GM12865 (cell line): ENCODE measurements at regions not wholly inside any gene's neighbourhood (a gene's known extent, or its start where the extent isn't known, plus 50 kb on each side); places are given as distances from the start of the nearest gene placed in this dataset.

Experiments used
- DNase-seq: peaks from one replicate; pipeline ENCODE4 v3.0.0; 2010; ENCODE audit warnings: low read depth
- H3K4me3 ChIP-seq: 2 replicates; pipeline ENCODE4 v1.5.1; 2011; ENCODE audit warnings: mild to moderate bottlenecking, low read depth, low read length, control low read depth
- TF ChIP-seq, protein P1 (sequence below): IDR thresholded peaks from 2 replicates; pipeline ENCODE4 v1.5.1; 2011; ENCODE audit warnings: low read length, control low read depth, low read depth, inconsistent platforms; ENCODE audit not compliant: insufficient read depth; ENCODE audit errors: missing control alignments

DNA sequence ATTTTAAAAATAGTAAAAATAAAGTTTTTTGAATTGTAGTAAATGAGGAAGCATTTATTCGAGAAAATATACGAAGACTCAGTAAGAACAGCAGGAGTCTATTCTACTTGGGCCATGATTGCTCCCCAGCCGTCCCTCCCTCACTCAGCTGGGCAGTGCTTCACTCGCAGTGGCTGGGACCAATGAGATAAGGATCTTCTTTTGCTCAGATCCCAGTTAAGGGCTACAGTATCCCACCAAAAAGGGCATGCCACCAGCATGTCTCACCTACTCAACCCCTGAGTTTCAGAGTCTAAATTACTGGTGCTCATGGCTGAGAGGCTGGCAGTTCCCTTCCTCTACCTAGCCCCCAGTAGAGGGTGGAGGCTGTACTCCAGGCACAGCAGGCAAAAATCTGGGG lies 455.7 kb upstream of the PFKP start:
- DNase-seq, result no peak
- TF ChIP-seq, protein P1, sequence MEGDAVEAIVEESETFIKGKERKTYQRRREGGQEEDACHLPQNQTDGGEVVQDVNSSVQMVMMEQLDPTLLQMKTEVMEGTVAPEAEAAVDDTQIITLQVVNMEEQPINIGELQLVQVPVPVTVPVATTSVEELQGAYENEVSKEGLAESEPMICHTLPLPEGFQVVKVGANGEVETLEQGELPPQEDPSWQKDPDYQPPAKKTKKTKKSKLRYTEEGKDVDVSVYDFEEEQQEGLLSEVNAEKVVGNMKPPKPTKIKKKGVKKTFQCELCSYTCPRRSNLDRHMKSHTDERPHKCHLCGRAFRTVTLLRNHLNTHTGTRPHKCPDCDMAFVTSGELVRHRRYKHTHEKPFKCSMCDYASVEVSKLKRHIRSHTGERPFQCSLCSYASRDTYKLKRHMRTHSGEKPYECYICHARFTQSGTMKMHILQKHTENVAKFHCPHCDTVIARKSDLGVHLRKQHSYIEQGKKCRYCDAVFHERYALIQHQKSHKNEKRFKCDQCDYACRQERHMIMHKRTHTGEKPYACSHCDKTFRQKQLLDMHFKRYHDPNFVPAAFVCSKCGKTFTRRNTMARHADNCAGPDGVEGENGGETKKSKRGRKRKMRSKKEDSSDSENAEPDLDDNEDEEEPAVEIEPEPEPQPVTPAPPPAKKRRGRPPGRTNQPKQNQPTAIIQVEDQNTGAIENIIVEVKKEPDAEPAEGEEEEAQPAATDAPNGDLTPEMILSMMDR, result no peak
- no peak overlapping the region for H3K4me3 ChIP-seq

GRCh38 chr10:2610946-2611345 lies 456.4 kb upstream of the PFKP start:
- TF ChIP-seq, protein P1, result no peak
- no peak overlapping the region for H3K4me3 ChIP-seq
- no peak for DNase-seq

DNA sequence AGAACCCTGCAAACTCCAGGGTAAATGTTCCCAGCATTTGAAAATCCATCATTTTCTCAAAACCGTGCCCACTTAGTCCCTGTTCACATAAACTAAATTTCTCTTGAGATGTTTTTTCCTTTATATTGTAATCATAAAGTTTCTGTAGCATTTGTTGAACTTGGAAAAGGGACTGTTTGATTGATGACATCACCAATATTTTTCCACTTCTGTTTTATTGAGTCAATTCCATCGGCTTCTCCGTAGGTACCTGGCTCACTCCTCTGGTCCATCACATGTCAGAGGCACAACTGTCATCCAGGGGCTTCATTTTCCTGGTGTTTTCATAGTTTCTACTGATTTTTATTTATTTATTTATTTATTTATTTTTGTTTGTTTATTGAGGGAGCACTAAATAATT lies 462.5 kb upstream of the PFKP start:
- no peak for DNase-seq
- H3K4me3 ChIP-seq, result no peak overlapping the region
- TF ChIP-seq, protein P1, result no peak

- no peak for DNase-seq
- no peak overlapping the region for H3K4me3 ChIP-seq
- TF ChIP-seq, protein P1, result no peak
Measured at GRCh38 chr10:2599571-2599970, 467.8 kb upstream of the PFKP start.

DNA sequence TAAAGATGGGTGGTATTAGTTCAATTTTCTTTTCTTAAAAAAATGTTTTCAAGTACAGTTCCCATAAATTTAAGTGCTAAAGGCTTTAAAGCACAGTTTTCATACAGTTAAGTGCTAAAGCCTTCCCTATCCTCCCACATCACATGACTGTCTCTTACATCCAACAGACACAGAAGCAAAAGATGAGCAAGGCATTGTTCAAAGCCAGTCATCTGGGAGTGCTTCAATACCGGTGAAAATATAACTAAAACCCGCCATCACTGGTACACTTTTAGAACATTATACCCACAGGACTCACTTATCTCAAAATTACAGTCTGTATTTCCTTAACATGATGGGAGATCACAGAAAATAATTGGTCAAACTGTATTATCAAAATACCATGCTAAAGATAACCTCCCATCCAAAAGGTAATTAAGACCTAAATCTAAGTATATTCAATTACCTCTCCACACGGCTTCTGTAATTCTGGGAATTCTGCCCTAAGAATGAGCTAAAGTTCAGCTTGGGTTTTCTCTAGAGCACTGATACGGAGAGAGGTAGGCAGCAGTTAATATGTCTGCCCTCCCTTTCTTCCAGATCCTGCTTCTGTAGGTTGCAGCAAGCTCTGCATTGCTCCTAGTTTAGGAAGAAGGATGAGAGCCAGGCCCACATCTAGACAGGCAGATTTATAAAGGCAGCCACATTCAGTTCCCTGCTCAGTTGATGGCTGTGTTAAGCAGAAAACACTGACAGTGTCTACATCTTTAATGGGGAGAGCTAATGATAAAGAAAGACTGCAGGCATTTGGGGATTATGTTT lies 474.8 kb upstream of the PFKP start:
- TF ChIP-seq, protein P1, result no peak
- H3K4me3 ChIP-seq, result no peak overlapping the region
- no peak for DNase-seq

DNA sequence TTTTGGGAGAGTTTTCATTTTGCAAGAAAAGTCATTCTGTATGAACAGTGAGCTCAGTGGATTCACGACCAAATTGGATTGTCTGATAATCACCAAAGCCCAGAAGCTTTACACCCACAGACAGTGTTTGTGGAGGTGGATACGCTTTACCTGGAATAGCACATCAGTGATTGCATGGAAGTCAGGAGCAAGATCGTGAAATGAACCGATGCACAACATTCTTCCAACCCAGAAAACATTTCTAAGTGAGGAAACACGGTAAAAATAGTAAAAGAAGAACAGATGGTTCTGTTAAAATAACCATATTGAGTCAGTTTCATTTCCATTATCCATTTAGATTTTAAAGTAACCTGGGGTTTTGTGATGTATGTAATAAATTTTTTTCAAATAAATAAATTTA lies 478.2 kb upstream of the PFKP start:
- H3K4me3 ChIP-seq, result no peak overlapping the region
- TF ChIP-seq, protein P1, result no peak
- no peak for DNase-seq

GRCh38 chr10:2584385-2584784 lies 483.0 kb upstream of the PFKP start:
- DNase-seq, result no peak
- TF ChIP-seq, protein P1, result no peak
- no peak overlapping the region for H3K4me3 ChIP-seq
